Body of pancreas (tissue), 4 donors: ENCODE measurements at regions not wholly inside any gene's neighbourhood (a gene's known extent, or its start where the extent isn't known, plus 50 kb on each side); places are given as distances from the start of the nearest gene placed in this dataset.

Experiments used
- ATAC-seq: fragments of 150-250 bp; one replicate; pipeline ENCODE4 v1.9.1; 2016
- DNase-seq, 4 donors: peaks; one replicate each; pipeline ENCODE4 v3.0.0-alpha.2; 2019
- H3K27ac ChIP-seq, 4 donors: fragments of 200-600 bp; sonication (generic); 1 replicate in 3 of 4; 2 replicates in 1 of 4; pipeline versions ENCODE4 v1.5.1 to v1.6.1; 2016 to 2019; ENCODE audit warnings: mild to moderate bottlenecking in 1 of 4, mixed read lengths in 1 of 4, moderate library complexity in 1 of 4
- H3K27me3 ChIP-seq, 2 donors: fragments of 200-600 bp; sonication (generic); one replicate each; pipeline ENCODE4 v1.6.0; 2016; ENCODE audit warnings: mild to moderate bottlenecking in 1 of 2
- H3K36me3 ChIP-seq, 2 donors: fragments of 200-600 bp; sonication (generic); replicated peaks in 1 of 2; 2 replicates each; pipeline ENCODE4 v1.5.1; 2016; ENCODE audit warnings: low read depth in 2 of 2; ENCODE audit not compliant: insufficient read depth in 1 of 2
- H3K4me1 ChIP-seq: fragments of 200-600 bp; sonication (generic); one replicate; pipeline ENCODE4 v1.6.0; 2016
- H3K4me3 ChIP-seq, 2 donors: fragments of 200-600 bp; sonication (generic); 1 replicate in 1 of 2; 2 replicates in 1 of 2; pipeline ENCODE4 v1.5.1; 2016 to 2019
- H3K9me3 ChIP-seq, 3 donors: fragments of 200-600 bp; sonication (generic); 1 replicate in 2 of 3; 2 replicates in 1 of 3; pipeline ENCODE4 v1.5.1; 2016
- POLR2A ChIP-seq, 3 donors: fragments of 450-650 bp; IDR thresholded peaks; one replicate each; pipeline ENCODE4 v1.6.1; 2016; ENCODE audit warnings: antibody characterized with exemption in 3 of 3, mild to moderate bottlenecking in 2 of 3
- WGBS, 2 donors: methylation state at CpG; one replicate each; pipeline ENCODE4 v1.1.5; 2017; 5-methylcytosine and 5-hydroxymethylcytosine counted together
- intact Hi-C: fragments of 100-400 bp; cut with DNase I; formaldehyde crosslinking; loops from one replicate; pipeline ENCODE4 v1.15.1; 2023
- TF ChIP-seq, protein P1 (sequence below), 7 experiments: fragments of 450-650 bp in 4 of 7; fragments of 200-600 bp in 3 of 7; sonication (generic) in 3 of 7; IDR thresholded peaks; one replicate each; pipeline ENCODE4 v1.5.1; 2016 to 2019; ENCODE audit warnings: antibody characterized with exemption in 7 of 7

DNA sequence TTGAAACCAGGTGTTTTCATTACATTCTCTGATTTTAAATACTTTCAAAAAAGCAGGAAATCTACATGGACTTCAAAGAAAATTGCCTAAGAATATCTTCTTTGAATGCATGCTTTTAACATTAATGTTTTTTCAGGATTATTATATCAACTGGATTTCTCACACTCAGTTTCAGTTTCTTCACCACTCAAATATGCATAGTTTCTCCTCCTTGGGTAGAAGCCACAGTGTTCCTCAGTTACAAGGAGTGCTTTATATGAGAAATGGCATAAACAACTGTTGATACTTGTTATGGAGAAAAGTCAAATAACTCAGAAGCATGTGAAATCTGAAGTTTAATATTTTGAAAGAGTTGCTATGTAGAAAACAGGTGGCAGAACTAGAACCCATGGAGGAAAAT is 196.9 kb downstream of the DMRTA1 start:
- ATAC-seq = no peak
- intact Hi-C loops = no loop called here

DNA sequence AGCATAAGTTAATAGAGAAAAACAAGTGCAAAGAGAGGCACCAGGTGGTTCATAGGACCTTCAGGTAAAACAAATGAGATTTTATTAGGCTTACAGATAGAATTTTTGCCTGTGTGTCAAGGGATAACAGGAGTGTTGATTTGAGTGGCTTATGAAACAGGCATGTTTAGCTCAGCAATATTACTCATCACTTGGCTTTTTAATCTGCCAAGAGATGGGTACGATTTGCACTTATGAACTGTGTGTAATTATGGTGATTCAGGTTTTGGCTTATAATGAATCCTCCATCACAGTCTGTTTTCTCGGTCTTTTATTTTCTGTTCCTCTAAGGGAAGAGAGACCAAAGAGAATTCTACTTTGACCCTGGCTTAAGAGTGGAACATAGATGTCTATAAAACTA is 199.3 kb downstream of the DMRTA1 start:
- ATAC-seq = no peak

More for the DNA sequence above, 196.9 kb downstream of the DMRTA1 start:
- no peak for DNase-seq
- Histone ChIP-seq H3K36me3 (no peaks in the 10 kb centered on the region), H3K4me1 (no peaks in the 10 kb centered on the region), H3K27me3 (no peaks in the 10 kb centered on the region), H3K9me3 (no peaks in the 10 kb centered on the region), H3K27ac (no peak overlapping the region), H3K4me3 (no peak overlapping the region)
- TF ChIP-seq, protein P1, sequence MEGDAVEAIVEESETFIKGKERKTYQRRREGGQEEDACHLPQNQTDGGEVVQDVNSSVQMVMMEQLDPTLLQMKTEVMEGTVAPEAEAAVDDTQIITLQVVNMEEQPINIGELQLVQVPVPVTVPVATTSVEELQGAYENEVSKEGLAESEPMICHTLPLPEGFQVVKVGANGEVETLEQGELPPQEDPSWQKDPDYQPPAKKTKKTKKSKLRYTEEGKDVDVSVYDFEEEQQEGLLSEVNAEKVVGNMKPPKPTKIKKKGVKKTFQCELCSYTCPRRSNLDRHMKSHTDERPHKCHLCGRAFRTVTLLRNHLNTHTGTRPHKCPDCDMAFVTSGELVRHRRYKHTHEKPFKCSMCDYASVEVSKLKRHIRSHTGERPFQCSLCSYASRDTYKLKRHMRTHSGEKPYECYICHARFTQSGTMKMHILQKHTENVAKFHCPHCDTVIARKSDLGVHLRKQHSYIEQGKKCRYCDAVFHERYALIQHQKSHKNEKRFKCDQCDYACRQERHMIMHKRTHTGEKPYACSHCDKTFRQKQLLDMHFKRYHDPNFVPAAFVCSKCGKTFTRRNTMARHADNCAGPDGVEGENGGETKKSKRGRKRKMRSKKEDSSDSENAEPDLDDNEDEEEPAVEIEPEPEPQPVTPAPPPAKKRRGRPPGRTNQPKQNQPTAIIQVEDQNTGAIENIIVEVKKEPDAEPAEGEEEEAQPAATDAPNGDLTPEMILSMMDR (IDR thresholded peaks at IDR 0.05) = no peak
- TF ChIP-seq POLR2A (IDR thresholded peaks at IDR 0.05) = no peak

DNA sequence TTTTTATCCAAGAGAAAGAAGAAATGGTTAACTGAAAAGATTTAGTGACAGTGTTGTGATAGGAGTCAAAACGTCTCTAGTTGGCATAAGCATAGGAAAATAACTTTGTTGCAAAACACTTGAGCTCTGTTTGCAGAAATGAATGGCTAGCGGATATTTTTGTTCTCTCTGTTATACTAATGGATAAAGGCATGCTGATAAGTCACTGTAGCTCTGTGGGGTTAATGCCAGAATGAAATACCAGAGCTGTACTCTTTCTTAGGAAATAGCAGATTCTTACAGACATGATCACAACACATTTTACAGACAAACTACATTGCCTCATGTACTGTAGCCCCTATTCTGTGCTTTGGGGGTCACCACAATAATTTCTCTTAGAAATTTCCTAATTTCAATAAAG is 202.8 kb downstream of the DMRTA1 start:
- Histone ChIP-seq H3K27me3 (no peaks in the 10 kb centered on the region), H3K4me1 (no peaks in the 10 kb centered on the region), H3K27ac (no peak overlapping the region), H3K36me3 (no peaks in the 10 kb centered on the region), H3K9me3 (no peaks in the 10 kb centered on the region), H3K4me3 (no peak overlapping the region)
- ATAC-seq (no peak), DNase-seq (no peak)
- TF ChIP-seq POLR2A (IDR thresholded peaks at IDR 0.05) = no peak
- TF ChIP-seq, protein P1 (IDR thresholded peaks at IDR 0.05) = no peak
- intact Hi-C loops = no loop called here
- 11 to 13% methylated on average over 2 of the region's 2 CpGs for WGBS, 2 donors

More for the DNA sequence above, 199.3 kb downstream of the DMRTA1 start:
- WGBS, 2 donors = 60 to 63% methylated on average over 2 of the region's 2 CpGs
- no peak overlapping the region for H3K4me3 ChIP-seq
- H3K27me3 ChIP-seq = no peaks in the 10 kb centered on the region
- intact Hi-C loops = no loop called here
- no peaks in the 10 kb centered on the region for H3K36me3 ChIP-seq
- no peak for DNase-seq
- H3K9me3 ChIP-seq = no peaks in the 10 kb centered on the region
- H3K4me1 ChIP-seq = no peaks in the 10 kb centered on the region
- TF ChIP-seq, protein P1 (IDR thresholded peaks at IDR 0.05) = no peak
- TF ChIP-seq POLR2A (IDR thresholded peaks at IDR 0.05) = no peak
- H3K27ac ChIP-seq = no peak overlapping the region

DNA sequence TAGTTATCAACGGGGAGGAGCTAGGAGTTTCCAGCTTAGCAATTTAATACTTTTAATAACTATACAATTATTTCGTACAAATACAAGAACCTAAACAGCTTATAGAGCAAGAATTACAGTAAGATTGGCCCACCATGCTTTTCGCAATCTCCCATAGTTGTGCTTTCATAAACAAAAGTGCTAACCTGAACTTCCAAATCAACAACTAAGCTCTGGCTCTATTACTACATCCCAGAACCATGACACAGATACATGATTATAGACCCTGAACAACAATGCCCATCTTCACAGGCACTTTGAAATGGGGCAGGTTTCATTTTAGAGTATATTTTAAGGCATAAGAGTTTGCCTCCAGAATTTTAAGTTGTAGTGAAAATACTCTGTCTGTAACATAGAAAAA is 203.5 kb downstream of the DMRTA1 start:
- intact Hi-C loops = no loop called here
- ATAC-seq = no peak
- 64 to 65% methylated on average over 3 of the region's 3 CpGs for WGBS, 2 donors
- no peaks in the 10 kb centered on the region for H3K36me3 ChIP-seq
- DNase-seq = no peak
- no peak overlapping the region for H3K4me3 ChIP-seq
- H3K4me1 ChIP-seq = no peaks in the 10 kb centered on the region
- no peaks in the 10 kb centered on the region for H3K9me3 ChIP-seq
- no peak overlapping the region for H3K27ac ChIP-seq
- TF ChIP-seq, protein P1 (IDR thresholded peaks at IDR 0.05) = no peak
- TF ChIP-seq POLR2A (IDR thresholded peaks at IDR 0.05) = no peak
- no peaks in the 10 kb centered on the region for H3K27me3 ChIP-seq

DNA sequence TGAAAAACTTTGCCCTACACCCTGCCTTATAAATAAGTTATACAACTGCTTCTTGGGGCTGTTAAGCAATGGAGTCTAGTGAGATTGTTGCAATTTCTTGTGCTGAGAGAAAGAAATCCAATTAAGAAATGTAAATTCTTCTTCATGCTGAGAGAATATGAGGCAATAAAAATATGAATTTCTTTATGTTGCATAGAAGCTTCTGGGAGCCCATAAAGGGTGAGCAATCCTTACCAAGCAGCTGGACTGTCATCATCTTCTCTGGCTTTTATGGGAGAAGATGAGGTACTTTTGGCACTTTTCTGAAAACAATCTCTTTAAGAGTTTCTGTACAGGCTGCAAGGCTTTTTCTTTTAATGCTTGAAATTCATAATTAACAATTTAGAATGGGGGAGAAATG is 204.3 kb downstream of the DMRTA1 start:
- H3K36me3 ChIP-seq = no peaks in the 10 kb centered on the region
- H3K4me3 ChIP-seq = no peak overlapping the region
- no peak for ATAC-seq
- no peak for DNase-seq
- H3K27me3 ChIP-seq = no peaks in the 10 kb centered on the region
- no peak overlapping the region for H3K27ac ChIP-seq
- no peaks in the 10 kb centered on the region for H3K9me3 ChIP-seq
- no peaks in the 10 kb centered on the region for H3K4me1 ChIP-seq
- TF ChIP-seq, protein P1 (IDR thresholded peaks at IDR 0.05) = no peak
- TF ChIP-seq POLR2A (IDR thresholded peaks at IDR 0.05) = no peak
- intact Hi-C loops = no loop called here
